Keratinocyte (primary cell): ENCODE measurements at regions not wholly inside any gene's neighbourhood (a gene's known extent, or its start where the extent isn't known, plus 50 kb on each side); places are given as distances from the start of the nearest gene placed in this dataset.

ENCODE experiments used
- CTCF ChIP-seq, 3 experiments: IDR thresholded peaks in 1 of 3; conservative IDR thresholded peaks in 1 of 3; optimal IDR thresholded peaks in 1 of 3; 2 replicates in 2 of 3; 3 replicates in 1 of 3; pipeline versions ENCODE3 to v1.5.1; 2011; ENCODE audit warnings: low read length in 3 of 3, mild to moderate bottlenecking in 3 of 3, moderate library complexity in 2 of 3, control low read depth in 1 of 3, inconsistent platforms in 1 of 3; ENCODE audit not compliant: insufficient read depth in 2 of 3; ENCODE audit errors: extremely low read depth in 1 of 3
- EZH2 ChIP-seq: IDR thresholded peaks from one replicate; pipeline ENCODE4 v1.6.1; 2012; ENCODE audit warnings: inconsistent platforms, mild to moderate bottlenecking, low read length, moderate library complexity

GRCh38 chr1:185409345-185409744, 92.3 kb upstream of the IVNS1ABP start:
- no peak for TF ChIP-seq CTCF (optimal IDR thresholded peaks at IDR 0.05 in 1 of 3, IDR thresholded peaks at IDR 0.05 in 1 of 3, conservative IDR thresholded peaks at IDR 0.05 in 1 of 3; ENCODE audit: extremely low read depth in 1 of 3, insufficient read depth in 2 of 3, low read length in 3 of 3)
- TF ChIP-seq EZH2, result no peak
